Stimulated activated CD4-positive, alpha-beta T cell treated with anti-CD3 and anti-CD28 coated beads, Interleukin-4, amount 100 ng/mL, for 1 hour (primary cell): ENCODE measurements at regions not wholly inside any gene's neighbourhood (a gene's known extent, or its start where the extent isn't known, plus 50 kb on each side); places are given as distances from the start of the nearest gene placed in this dataset.
"Not testable (repeated sequence)": the region's sequence is repeated elsewhere in the genome, so short reads cannot be mapped to it uniquely, and the experiment has no call there.

ENCODE experiments used
- DNase-seq: peaks from one replicate; pipeline ENCODE4 v3.0.0-alpha.2; 2020

GRCh38 chr4:82247171-82247570, 126.6 kb downstream of the HNRNPD start:
- DNase-seq = no peak

DNA sequence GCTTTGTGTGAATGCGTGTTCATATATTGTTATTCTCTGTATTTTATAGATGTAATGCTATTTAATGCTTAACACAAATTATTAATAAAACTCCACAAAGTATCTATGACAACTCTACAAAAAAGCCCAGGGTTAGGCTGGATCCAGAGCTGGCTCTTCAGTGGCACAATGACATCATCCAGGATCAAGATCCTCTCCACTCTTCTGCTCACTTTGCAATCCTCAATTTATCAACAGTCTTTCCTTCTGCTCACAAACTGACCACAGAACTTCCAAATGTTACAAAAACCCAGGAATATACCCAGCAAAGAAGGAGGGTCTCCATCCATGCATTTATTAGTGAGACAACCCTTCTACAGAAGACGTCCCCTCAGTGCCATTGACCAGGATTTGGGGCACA, 132.3 kb downstream of the HNRNPD start:
- DNase-seq = no peak

DNA sequence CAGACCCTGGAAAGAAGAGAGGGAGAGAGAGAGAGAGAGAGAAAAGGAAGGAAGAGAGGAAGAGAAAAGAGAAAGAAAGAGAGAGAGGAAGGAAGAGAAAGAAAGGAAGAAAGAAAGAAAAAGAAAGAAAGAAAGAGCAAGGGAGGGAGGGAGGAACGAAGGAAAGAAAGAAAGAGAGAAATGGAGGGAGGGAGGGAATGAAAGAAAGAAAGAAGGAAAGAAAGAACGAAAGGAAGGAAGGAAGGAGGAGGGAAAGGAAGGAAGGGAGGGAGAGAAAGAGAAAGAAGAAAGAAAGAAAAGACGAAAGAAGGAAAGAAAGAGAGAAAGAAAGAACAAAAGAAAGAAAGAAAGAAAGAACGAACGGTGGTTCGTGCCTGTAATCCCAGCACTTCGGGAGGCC, 133.4 kb downstream of the HNRNPD start:
- DNase-seq = no peak

DNA sequence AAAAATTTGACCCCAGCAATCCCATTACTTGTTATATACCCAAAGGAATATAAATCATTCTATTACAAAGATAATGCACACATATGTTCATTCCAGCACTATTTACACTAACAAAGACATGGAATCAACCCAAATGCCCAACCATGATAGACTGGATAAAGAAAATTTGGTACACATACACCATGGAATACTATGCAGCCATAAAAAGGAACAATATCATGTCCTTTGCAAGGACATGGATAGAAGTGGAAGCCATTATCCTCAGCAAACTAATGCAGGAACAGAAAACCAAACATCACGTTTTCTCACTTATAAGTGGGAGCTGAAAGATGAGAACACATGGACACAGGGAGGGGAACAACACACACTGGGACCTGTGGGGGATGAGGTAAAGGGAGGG, 136.6 kb downstream of the HNRNPD start:
- DNase-seq = not testable (repeated sequence)

- no peak for DNase-seq
These were observed 138.4 kb downstream of the HNRNPD start for GRCh38 chr4:82235346-82235745.

- no peak for DNase-seq
These were observed 140.9 kb downstream of the HNRNPD start for GRCh38 chr4:82232891-82233290.

DNA sequence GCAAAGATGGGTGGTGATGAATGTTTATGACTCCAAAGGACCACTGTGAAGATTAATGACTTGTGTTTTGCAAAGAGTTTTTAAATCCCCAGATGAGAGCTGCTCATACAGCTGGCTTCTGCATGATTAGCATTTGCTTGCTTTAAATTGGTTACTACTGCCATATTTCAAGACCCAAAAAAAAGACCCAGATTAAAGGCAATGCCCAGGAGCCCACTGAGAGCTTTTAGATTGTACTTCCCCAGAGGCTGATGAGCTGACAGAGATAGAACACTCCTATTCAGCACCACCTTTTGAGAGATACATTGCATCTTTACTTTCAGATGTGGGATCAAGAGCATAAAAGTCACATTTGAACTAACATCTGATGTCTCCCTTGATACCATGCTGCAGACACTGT, 142.0 kb downstream of the HNRNPD start:
- no peak for DNase-seq

- DNase-seq = no peak
These were observed 143.5 kb downstream of the HNRNPD start for GRCh38 chr4:82230306-82230705.

DNA sequence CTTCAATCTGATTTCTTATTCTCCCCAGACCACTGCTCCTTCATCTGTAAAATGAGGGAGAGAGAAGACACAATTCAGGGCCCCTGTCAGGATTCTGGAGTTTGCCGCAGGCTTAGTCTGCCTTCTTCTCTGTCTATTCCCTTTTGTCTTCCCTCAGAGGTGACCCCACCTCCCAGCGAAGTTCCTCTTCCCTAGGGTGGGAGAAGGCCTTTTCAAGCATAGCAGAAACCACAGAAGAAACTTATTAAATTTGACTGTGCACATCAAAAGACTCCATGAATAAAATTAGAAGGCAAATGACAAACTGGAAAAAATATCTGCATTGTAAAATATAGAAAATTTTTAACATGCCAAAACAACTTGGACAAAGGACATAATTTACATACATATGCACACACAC, 148.8 kb downstream of the HNRNPD start:
- no peak for DNase-seq

DNA sequence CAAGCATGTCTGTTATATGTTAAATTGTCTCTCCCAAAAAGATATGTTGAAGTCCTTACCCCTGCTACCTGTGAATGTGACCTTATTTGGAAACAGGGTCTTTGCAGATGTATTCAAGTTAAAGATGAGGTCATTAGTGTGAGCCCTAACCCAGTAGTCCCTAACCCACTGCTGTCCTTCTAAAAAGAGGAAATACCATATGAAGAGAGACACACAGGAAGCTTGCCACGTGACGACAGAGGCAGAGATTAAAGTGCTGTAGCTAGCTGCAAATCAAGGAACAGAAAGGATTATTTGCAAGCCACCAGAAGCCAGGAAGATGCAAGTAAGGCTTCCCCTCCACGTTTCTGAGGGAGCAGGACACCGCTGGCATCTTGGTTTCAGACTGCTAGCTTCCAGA, 150.1 kb downstream of the HNRNPD start:
- no peak for DNase-seq

GRCh38 chr4:82219346-82219745, 154.4 kb downstream of the HNRNPD start:
- no peak for DNase-seq

DNA sequence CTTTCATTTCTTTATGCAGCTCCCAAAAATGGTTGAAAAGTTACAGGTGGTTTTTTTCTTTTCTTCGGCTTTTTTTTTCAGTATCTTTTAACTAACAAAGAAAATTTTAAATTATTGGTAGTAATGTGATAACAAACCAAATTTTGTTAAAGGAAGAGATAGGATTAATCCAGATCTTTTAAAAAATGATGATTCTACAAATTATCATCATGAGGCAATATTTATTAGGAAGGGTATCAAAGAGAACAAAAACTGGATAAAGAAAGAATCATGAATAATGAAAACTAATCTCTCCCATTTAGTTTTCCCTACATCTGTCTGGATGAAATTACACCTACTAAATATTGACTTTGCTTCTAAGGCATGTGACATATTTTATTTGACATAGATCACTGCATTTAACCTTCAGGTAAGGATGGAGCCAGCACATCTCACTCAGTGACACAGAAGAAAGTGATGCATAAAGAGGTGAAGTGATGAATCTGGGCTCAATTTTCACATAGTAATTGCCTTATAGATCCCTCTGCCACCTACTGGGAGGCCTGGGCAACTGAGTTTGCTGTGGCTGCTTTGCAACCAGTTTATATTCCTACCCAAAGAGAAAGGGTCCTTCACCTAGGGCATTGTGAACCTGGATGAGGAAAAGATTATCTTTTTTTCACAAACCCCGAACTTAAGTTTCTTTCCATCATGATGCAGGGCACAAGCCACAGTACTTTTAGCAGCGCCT, 155.6 kb downstream of the HNRNPD start:
- DNase-seq = no peak

GRCh38 chr4:82216219-82216618, 157.6 kb downstream of the HNRNPD start:
- no peak for DNase-seq

GRCh38 chr4:82215800-82216199, 158.0 kb downstream of the HNRNPD start:
- DNase-seq = no peak

DNA sequence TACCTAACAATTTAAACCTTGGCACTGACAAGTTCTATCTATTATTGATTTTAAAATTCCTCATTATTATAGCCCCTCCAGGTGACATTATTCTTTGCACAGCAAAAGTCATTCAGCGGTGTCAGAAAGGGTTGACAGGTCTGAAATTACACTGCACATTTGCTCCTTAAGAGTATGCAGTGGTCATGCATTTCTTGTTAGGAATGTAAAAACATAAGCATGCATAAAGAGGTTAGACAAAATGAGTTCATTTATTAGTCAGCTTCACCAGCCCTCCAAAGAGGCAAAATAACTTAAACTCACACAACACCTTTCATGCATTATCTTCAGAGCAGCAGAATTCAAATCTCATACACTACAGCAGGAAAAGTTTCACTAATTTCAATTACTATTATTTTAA, 158.8 kb downstream of the HNRNPD start:
- DNase-seq = no peak

DNA sequence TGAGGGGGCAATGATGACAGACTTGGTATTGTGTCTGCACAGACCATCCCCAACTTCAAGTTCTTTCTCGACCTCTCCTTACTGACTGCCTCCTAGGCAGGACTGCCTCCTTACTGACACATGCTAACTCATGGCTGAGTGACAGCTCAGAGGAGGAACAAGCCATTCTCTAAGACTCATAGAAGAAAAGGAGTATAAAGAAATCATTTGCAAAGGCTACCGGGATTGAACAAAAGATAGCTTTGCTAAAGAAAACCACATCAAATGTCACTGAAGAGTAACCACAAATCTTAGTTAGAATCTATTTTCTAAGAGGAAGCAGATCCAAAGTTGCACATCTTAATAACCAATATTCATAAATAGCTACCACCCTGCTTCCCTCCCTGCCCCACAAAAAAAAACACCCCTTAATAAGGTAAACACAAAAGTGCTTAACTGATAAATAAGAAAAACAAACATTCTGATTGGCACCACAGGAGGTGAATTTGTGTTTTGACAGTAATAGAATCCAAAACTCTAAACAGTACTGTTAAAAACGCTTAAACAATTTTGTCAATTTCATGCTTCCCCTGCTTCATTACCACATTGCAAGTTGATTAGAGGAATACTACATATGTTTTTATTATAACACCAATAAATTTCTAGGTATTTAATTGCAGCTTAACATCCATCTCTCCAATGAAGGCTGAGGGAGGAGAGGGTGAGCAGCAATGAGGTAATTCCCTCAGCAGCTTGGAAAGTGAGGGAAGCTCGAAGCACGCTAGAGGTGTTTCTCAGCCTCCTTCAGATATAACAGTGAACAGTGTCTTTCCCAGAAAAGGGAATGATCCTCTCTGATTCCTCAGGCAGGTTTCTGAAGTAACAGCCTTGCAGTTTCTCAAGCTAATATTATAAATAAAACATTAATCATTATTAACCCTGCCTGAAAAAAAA, 160.0 kb downstream of the HNRNPD start:
- no peak for DNase-seq

GRCh38 chr4:82201805-82202641, 171.8 kb downstream of the HNRNPD start:
- peak; percentile 29 for DNase-seq

- no peak for DNase-seq
These were observed 172.5 kb downstream of the HNRNPD start for GRCh38 chr4:82201303-82201702.

- DNase-seq = no peak
These were observed 173.7 kb downstream of the HNRNPD start for GRCh38 chr4:82200046-82200445.

DNA sequence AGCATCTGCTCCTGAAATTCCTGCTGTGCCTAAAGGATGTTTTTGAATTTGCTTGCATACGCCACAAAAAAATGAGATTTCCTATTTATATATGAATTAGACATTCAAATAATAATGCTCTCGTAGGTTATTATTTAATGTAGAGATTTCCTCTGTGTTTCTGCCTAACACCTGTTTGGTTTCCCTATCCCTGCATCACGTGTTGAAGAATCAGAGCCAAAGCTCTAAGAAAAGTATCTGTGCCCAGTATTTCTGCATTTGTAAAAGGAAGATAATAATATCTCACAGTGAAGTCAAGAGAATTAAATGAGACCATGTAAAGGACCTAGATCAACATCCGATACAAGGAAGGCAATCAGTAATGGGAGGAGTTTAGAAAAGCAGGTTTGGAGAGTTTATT, 179.5 kb downstream of the HNRNPD start:
- DNase-seq = no peak

GRCh38 chr4:82192017-82192673, 181.6 kb downstream of the HNRNPD start:
- DNase-seq = no peak

- no peak for DNase-seq
These were observed 192.0 kb downstream of the HNRNPD start for GRCh38 chr4:82181789-82182188.

DNA sequence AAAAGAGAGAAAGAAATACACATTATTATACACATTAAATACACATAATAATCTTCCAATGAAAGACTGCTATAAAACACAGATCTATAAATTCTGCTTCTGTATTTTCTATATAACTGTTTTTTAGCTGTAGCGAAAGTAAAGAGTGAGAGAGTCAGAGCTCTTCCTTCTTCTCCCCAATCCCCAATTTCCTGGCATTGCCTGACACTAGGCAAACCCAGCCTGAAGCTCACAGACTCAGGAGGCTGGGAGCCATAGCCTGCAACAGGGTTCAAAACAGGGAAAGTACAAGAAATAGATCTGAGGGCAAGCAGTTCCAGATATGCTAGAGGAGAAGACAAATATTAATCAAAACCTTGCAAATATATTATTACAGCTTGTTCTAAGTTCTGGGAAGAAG, 201.6 kb downstream of the HNRNPD start:
- DNase-seq = no peak
